RWPE1 (cell line): ENCODE measurements at regions not wholly inside any gene's neighbourhood (a gene's known extent, or its start where the extent isn't known, plus 50 kb on each side); places are given as distances from the start of the nearest gene placed in this dataset.
A peak's percentile ranks its signal among the peaks of the same experiment; 100 is the strongest.

ENCODE experiments used
- CTCF ChIA-PET: fragments of 350-600 bp; sonication (Branson Sonifier 250); formaldehyde crosslinking; extraction: SDS; loops from one replicate; lab custom pipeline; 2021; lab: Yijun Ruan, JAX
- POLR2A ChIA-PET: fragments of 400-600 bp; formaldehyde crosslinking; extraction: SDS; loops from one replicate; lab custom pipeline; 2020; ENCODE audit warnings: antibody characterized with exemption; ENCODE audit not compliant: low non-redundant PET; lab: Yijun Ruan, JAX
- DNase-seq: peaks from one replicate; pipeline ENCODE4 v3.0.0; 2012; ENCODE audit warnings: low spot score
- H3K27ac ChIP-seq: fragments of 450-650 bp; 2 replicates; pipeline ENCODE4 v1.5.1; 2017
- TF ChIP-seq, protein P1 (sequence below): fragments of 450-650 bp; conservative IDR thresholded peaks from 2 replicates; pipeline ENCODE4 v1.5.1; 2017; ENCODE audit warnings: low read depth, mild to moderate bottlenecking

DNA sequence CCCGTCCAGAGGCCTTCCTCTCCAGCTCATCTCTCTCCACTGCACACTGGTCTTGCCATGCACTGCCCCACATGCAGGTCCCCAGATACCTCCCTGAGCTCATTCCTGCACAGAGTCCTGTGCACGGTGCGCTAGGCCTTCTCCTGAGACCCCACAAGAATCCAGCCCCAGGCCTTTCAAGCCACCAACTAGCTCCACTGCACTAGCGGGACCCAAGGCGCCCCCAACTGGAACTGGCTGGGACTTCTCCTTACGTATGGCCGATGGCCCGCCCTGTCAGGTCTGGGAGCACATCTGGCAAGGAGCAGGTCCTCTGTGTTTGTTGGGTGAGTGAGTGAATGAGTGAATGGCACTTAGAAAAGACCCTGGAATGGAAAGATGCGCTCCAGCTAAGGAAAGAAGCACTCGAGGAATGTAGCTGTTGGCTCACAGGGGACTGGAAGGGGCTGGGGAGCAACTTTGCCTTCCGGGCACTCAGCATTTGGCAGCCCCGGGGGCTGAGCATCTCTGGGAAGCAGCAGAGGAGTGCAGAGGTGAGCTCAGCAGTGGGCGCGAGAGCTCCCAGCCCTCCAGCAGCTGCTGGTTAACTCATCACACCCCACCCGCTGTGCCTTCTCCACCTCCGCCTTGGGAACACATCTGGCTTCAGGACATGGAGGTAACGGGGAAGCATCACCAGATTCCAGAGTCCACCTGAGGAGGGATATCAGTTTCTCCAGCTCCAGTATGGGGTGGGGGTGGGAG is 223.1 kb downstream of the GLI2 start:
- ChIA-PET CTCF (interaction anchor here (0.6 kb wide), 2 partner anchors 76 to 647 kb away, joined by 4 to 8 read pairs; no protein-coding TSS in a partner anchor), POLR2A (no interaction called here)
- no peak for DNase-seq

GRCh38 chr2:120959426-120959825 is 223.8 kb downstream of the GLI2 start:
- H3K27ac ChIP-seq = peak overlapping the region; percentile 91
- TF ChIP-seq, protein P1, sequence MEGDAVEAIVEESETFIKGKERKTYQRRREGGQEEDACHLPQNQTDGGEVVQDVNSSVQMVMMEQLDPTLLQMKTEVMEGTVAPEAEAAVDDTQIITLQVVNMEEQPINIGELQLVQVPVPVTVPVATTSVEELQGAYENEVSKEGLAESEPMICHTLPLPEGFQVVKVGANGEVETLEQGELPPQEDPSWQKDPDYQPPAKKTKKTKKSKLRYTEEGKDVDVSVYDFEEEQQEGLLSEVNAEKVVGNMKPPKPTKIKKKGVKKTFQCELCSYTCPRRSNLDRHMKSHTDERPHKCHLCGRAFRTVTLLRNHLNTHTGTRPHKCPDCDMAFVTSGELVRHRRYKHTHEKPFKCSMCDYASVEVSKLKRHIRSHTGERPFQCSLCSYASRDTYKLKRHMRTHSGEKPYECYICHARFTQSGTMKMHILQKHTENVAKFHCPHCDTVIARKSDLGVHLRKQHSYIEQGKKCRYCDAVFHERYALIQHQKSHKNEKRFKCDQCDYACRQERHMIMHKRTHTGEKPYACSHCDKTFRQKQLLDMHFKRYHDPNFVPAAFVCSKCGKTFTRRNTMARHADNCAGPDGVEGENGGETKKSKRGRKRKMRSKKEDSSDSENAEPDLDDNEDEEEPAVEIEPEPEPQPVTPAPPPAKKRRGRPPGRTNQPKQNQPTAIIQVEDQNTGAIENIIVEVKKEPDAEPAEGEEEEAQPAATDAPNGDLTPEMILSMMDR = no peak
- peak; percentile 64 for DNase-seq
- CTCF ChIA-PET = interaction anchor here (0.6 kb wide), 1 partner anchor 647 kb away, joined by 8 read pairs; no protein-coding TSS in a partner anchor
- POLR2A ChIA-PET = interaction anchor here (0.6 kb wide), 1 partner anchor 94 kb away, joined by 3 read pairs; no protein-coding TSS in a partner anchor

More for the DNA sequence above, 223.1 kb downstream of the GLI2 start:
- TF ChIP-seq, protein P1 = no peak
- peak overlapping the region; percentile 91 for H3K27ac ChIP-seq

GRCh38 chr2:120960770-120961366 is 225.2 kb downstream of the GLI2 start:
- ChIA-PET POLR2A (interaction anchor here (0.6 kb wide), 1 partner anchor 223 kb away, joined by 3 read pairs; no protein-coding TSS in a partner anchor), CTCF (interaction anchor here (1.2 kb wide), 1 partner anchor 15 kb away, joined by 3 read pairs; no protein-coding TSS in a partner anchor)
- DNase-seq = no peak
- TF ChIP-seq, protein P1 = no peak
- peak overlapping the region; percentile 91 for H3K27ac ChIP-seq

DNA sequence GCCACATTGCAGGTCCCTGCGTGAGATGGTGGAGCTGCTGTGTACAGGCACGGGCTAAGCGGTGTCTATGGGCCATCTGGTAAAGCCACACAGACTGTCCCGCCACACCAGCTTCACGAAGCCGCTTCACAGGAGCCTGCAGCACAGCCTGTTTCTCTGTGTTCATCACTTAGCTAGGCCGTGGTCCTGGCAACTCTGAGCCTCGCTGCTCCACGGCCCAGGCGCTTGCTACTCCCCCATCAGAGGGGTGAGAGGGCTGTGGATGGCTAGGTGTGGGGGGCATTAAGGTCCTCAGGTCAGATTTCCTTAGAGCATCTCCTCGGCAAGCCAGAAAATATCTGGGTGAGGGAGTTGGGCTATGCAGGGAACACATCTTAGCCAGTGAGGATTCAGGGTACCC is 225.7 kb downstream of the GLI2 start:
- ChIA-PET POLR2A (interaction anchor here (0.6 kb wide), 1 partner anchor 224 kb away, joined by 3 read pairs; no protein-coding TSS in a partner anchor), CTCF (interaction anchor here (1.2 kb wide), 1 partner anchor 15 kb away, joined by 3 read pairs; no protein-coding TSS in a partner anchor)
- TF ChIP-seq, protein P1 = no peak
- no peak for DNase-seq
- H3K27ac ChIP-seq = no peak overlapping the region

GRCh38 chr2:120963997-120964705 is 228.5 kb downstream of the GLI2 start:
- TF ChIP-seq, protein P1 = no peak
- no peak overlapping the region for H3K27ac ChIP-seq
- DNase-seq = no peak
- CTCF ChIA-PET = no interaction called here
- POLR2A ChIA-PET = no interaction called here

GRCh38 chr2:120964819-120965218 is 229.2 kb downstream of the GLI2 start:
- no peak for DNase-seq
- no peak overlapping the region for H3K27ac ChIP-seq
- ChIA-PET POLR2A (no interaction called here), CTCF (no interaction called here)
- TF ChIP-seq, protein P1 = no peak
